SK-N-SH (cell line): ENCODE measurements at regions not wholly inside any gene's neighbourhood (a gene's known extent, or its start where the extent isn't known, plus 50 kb on each side); places are given as distances from the start of the nearest gene placed in this dataset.

Source experiments
- CHD2 ChIP-seq: fragments of 150-350 bp; IDR thresholded peaks from 2 replicates; pipeline ENCODE4 v1.6.1; 2018; ENCODE audit warnings: low read length; ENCODE audit not compliant: partially characterized antibody
- EP300 ChIP-seq, 2 experiments: IDR thresholded peaks; 2 replicates each; pipeline versions ENCODE4 v1.4.0 to v1.6.1; 2012; ENCODE audit warnings: borderline replicate concordance in 1 of 2, low read depth in 1 of 2, low read length in 1 of 2
- FOXM1 ChIP-seq: IDR thresholded peaks from 2 replicates; pipeline ENCODE4 v1.4.0; 2012; ENCODE audit warnings: low read depth, mild to moderate bottlenecking
- GABPA ChIP-seq: IDR thresholded peaks from 2 replicates; pipeline ENCODE4 v1.4.0; 2012; ENCODE audit warnings: low read depth, mild to moderate bottlenecking
- GATA2 ChIP-seq: sonication (generic); formaldehyde crosslinking; IDR thresholded peaks from 2 replicates; pipeline ENCODE4 v1.5.0; 2020; ENCODE audit warnings: mild to moderate bottlenecking, missing genetic modification reagents
- JUND ChIP-seq: IDR thresholded peaks from 2 replicates; pipeline ENCODE4 v1.4.0; 2012
- POLR2AphosphoS5 ChIP-seq: IDR thresholded peaks from 2 replicates; pipeline ENCODE4 v1.6.1; 2012; ENCODE audit warnings: low read depth, low read length
- RAD21 ChIP-seq: IDR thresholded peaks from 2 replicates; pipeline ENCODE4 v1.6.1; 2012; ENCODE audit warnings: mild to moderate bottlenecking, low read length
- SMC3 ChIP-seq: IDR thresholded peaks from 2 replicates; pipeline ENCODE4 v1.6.1; 2012; ENCODE audit warnings: low read depth, low read length, improper control_type of control experiment
- YY1 ChIP-seq: IDR thresholded peaks from 2 replicates; pipeline ENCODE4 v1.4.0; 2012; ENCODE audit warnings: low read depth, mild to moderate bottlenecking
- ZBTB33 ChIP-seq: IDR thresholded peaks from 2 replicates; pipeline ENCODE4 v1.4.0; 2012; ENCODE audit warnings: low read depth, borderline replicate concordance
- TF ChIP-seq, protein P1 (sequence below): fragments of 200-600 bp; sonication (generic); IDR thresholded peaks from 2 replicates; pipeline ENCODE4 v1.6.1; 2017; ENCODE audit warnings: antibody characterized with exemption, mild to moderate bottlenecking, moderate library complexity
- TF ChIP-seq, protein P2 (sequence below): IDR thresholded peaks from 2 replicates; pipeline ENCODE4 v1.6.1; 2012; ENCODE audit warnings: mild to moderate bottlenecking, low read depth, low read length, moderate library complexity

DNA sequence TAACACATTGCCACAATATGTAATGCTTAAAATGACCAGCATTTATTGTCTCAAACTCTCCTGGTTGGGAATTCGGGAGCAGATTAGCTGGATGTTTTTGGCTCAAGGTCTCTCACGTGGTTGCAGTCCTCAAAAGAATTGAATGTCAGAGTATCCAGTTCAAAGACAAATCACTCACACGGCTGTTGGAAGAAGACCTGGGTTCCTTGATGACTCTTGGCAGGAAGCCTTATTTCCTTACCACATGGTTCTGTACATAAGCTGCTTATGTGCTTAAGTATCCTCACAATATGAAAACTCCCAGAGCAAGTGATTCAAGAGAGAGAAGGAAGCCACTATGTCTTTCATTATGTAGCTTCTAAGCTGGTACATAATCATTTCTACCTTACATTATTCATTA lies 230.3 kb upstream of the PTPRD start:
- TF ChIP-seq, protein P1, sequence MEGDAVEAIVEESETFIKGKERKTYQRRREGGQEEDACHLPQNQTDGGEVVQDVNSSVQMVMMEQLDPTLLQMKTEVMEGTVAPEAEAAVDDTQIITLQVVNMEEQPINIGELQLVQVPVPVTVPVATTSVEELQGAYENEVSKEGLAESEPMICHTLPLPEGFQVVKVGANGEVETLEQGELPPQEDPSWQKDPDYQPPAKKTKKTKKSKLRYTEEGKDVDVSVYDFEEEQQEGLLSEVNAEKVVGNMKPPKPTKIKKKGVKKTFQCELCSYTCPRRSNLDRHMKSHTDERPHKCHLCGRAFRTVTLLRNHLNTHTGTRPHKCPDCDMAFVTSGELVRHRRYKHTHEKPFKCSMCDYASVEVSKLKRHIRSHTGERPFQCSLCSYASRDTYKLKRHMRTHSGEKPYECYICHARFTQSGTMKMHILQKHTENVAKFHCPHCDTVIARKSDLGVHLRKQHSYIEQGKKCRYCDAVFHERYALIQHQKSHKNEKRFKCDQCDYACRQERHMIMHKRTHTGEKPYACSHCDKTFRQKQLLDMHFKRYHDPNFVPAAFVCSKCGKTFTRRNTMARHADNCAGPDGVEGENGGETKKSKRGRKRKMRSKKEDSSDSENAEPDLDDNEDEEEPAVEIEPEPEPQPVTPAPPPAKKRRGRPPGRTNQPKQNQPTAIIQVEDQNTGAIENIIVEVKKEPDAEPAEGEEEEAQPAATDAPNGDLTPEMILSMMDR: no peak
- no peak for TF ChIP-seq CHD2
- no peak for TF ChIP-seq GABPA
- no peak for TF ChIP-seq RAD21
- TF ChIP-seq EP300 (IDR thresholded peaks at IDR 0.05; ENCODE audit: borderline replicate concordance in 1 of 2, low read depth in 1 of 2, low read length in 1 of 2): no peak
- TF ChIP-seq YY1: no peak
- TF ChIP-seq, protein P2, sequence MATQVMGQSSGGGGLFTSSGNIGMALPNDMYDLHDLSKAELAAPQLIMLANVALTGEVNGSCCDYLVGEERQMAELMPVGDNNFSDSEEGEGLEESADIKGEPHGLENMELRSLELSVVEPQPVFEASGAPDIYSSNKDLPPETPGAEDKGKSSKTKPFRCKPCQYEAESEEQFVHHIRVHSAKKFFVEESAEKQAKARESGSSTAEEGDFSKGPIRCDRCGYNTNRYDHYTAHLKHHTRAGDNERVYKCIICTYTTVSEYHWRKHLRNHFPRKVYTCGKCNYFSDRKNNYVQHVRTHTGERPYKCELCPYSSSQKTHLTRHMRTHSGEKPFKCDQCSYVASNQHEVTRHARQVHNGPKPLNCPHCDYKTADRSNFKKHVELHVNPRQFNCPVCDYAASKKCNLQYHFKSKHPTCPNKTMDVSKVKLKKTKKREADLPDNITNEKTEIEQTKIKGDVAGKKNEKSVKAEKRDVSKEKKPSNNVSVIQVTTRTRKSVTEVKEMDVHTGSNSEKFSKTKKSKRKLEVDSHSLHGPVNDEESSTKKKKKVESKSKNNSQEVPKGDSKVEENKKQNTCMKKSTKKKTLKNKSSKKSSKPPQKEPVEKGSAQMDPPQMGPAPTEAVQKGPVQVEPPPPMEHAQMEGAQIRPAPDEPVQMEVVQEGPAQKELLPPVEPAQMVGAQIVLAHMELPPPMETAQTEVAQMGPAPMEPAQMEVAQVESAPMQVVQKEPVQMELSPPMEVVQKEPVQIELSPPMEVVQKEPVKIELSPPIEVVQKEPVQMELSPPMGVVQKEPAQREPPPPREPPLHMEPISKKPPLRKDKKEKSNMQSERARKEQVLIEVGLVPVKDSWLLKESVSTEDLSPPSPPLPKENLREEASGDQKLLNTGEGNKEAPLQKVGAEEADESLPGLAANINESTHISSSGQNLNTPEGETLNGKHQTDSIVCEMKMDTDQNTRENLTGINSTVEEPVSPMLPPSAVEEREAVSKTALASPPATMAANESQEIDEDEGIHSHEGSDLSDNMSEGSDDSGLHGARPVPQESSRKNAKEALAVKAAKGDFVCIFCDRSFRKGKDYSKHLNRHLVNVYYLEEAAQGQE: no peak
- no peak for TF ChIP-seq JUND
- TF ChIP-seq SMC3: no peak
- no peak for TF ChIP-seq POLR2AphosphoS5
- TF ChIP-seq FOXM1: no peak
- no peak for TF ChIP-seq ZBTB33
- TF ChIP-seq GATA2 (CRISPR knock-in tag): no peak
